MM.1S (cell line): ENCODE measurements at regions not wholly inside any gene's neighbourhood (a gene's known extent, or its start where the extent isn't known, plus 50 kb on each side); places are given as distances from the start of the nearest gene placed in this dataset.

ENCODE experiments used
- DNase-seq: peaks from one replicate; pipeline ENCODE4 v3.0.0-alpha.2; 2015
- H2AFZ ChIP-seq: fragments of 300-600 bp; sonication (generic); 2 replicates; pipeline ENCODE4 v1.6.0; 2016; ENCODE audit warnings: antibody characterized with exemption, low read length
- H3F3A ChIP-seq: fragments of 300-600 bp; sonication (generic); 2 replicates; pipeline ENCODE4 v1.6.1; 2016; ENCODE audit warnings: mild to moderate bottlenecking, antibody characterized with exemption, low read length, moderate library complexity, mixed read lengths; ENCODE audit not compliant: insufficient read depth
- H3K27ac ChIP-seq: fragments of 300-600 bp; sonication (generic); 2 replicates; pipeline ENCODE4 v1.5.1; 2016; ENCODE audit warnings: mild to moderate bottlenecking, low read length
- H3K27me3 ChIP-seq: fragments of 300-600 bp; sonication (generic); replicated peaks from 2 replicates; pipeline ENCODE4 v1.6.0; 2016; ENCODE audit warnings: low read length; ENCODE audit not compliant: insufficient read depth
- H3K36me3 ChIP-seq: fragments of 300-600 bp; sonication (generic); replicated peaks from 2 replicates; pipeline ENCODE4 v1.6.1; 2016; ENCODE audit warnings: mild to moderate bottlenecking, low read length, mixed read lengths; ENCODE audit not compliant: insufficient read depth
- H3K4me1 ChIP-seq: fragments of 300-600 bp; sonication (generic); 2 replicates; pipeline ENCODE4 v1.6.1; 2016; ENCODE audit warnings: low read length, mixed read lengths
- H3K4me2 ChIP-seq: fragments of 300-600 bp; sonication (generic); 2 replicates; pipeline ENCODE4 v1.6.0; 2016; ENCODE audit warnings: low read depth, low read length
- H3K4me3 ChIP-seq: fragments of 300-600 bp; sonication (generic); 2 replicates; pipeline ENCODE4 v1.5.1; 2016; ENCODE audit warnings: low read length, mixed read lengths
- H3K79me2 ChIP-seq: fragments of 300-600 bp; sonication (generic); 2 replicates; pipeline ENCODE4 v1.6.1; 2016; ENCODE audit warnings: mixed run types, low read length, mixed read lengths
- H3K9ac ChIP-seq: fragments of 300-600 bp; sonication (generic); 2 replicates; pipeline ENCODE4 v1.6.1; 2016; ENCODE audit warnings: low read length, mixed read lengths
- H3K9me2 ChIP-seq: fragments of 300-600 bp; sonication (generic); replicated peaks from 2 replicates; pipeline ENCODE4 v1.6.1; 2016; ENCODE audit warnings: mild to moderate bottlenecking, low read length, mixed read lengths; ENCODE audit not compliant: insufficient read depth
- H3K9me3 ChIP-seq: fragments of 300-600 bp; sonication (generic); replicated peaks from 2 replicates; pipeline ENCODE4 v1.6.1; 2016; ENCODE audit warnings: mild to moderate bottlenecking, low read length, mixed read lengths; ENCODE audit not compliant: insufficient read depth
- H4K20me1 ChIP-seq: fragments of 300-600 bp; sonication (generic); 2 replicates; pipeline ENCODE4 v1.6.1; 2016; ENCODE audit warnings: mild to moderate bottlenecking, low read length, moderate library complexity, mixed read lengths; ENCODE audit not compliant: insufficient read depth
- CTCF ChIP-seq: fragments of 300-600 bp; sonication (generic); IDR thresholded peaks from 2 replicates; pipeline ENCODE4 v1.5.1; 2016; ENCODE audit warnings: antibody characterized with exemption, low read length, mixed read lengths
- EZH2 ChIP-seq: fragments of 300-600 bp; sonication (generic); optimal IDR thresholded peaks from 2 replicates; pipeline ENCODE3; 2017; ENCODE audit warnings: low read depth, mild to moderate bottlenecking, antibody characterized with exemption, low read length, mixed read lengths
- EZH2phosphoT487 ChIP-seq: fragments of 300-600 bp; sonication (generic); IDR thresholded peaks from 2 replicates; pipeline ENCODE4 v1.6.1; 2018; ENCODE audit warnings: antibody characterized with exemption, low read length

GRCh38 chr7:46022397-46022796 lies 101.3 kb upstream of the IGFBP3 start:
- H3F3A ChIP-seq: 0 out of 2 replicates have a peak, but pooled peaks cover 5% of the 10 kb centered on the region
- no peaks in the 10 kb centered on the region for H3K79me2 ChIP-seq
- no peaks in the 10 kb centered on the region for H3K36me3 ChIP-seq
- H3K4me2 ChIP-seq: no peak overlapping the region
- no peak overlapping the region for H2AFZ ChIP-seq
- H3K4me3 ChIP-seq: no peak overlapping the region
- H3K4me1 ChIP-seq: peaks cover 20% of the 10 kb centered on the region
- no peaks in the 10 kb centered on the region for H3K9me3 ChIP-seq
- H3K27me3 ChIP-seq: no peaks in the 10 kb centered on the region
- no peak for DNase-seq
- no peaks in the 10 kb centered on the region for H3K9me2 ChIP-seq
- no peak for TF ChIP-seq CTCF
- no peak for TF ChIP-seq EZH2
- TF ChIP-seq EZH2phosphoT487: no peak
- H3K27ac ChIP-seq: no peak overlapping the region
- H3K9ac ChIP-seq: no peak overlapping the region
- no peaks in the 10 kb centered on the region for H4K20me1 ChIP-seq

GRCh38 chr7:46015107-46015868 lies 94.2 kb upstream of the IGFBP3 start:
- Histone ChIP-seq H3K4me1 (peaks cover 5% of the 10 kb centered on the region; the same call in 1 of the 2 replicates), H3K9ac (no peak overlapping the region), H3K79me2 (no peaks in the 10 kb centered on the region), H3K9me2 (no peaks in the 10 kb centered on the region), H3K27ac (no peak overlapping the region), H3K27me3 (no peaks in the 10 kb centered on the region), H3K36me3 (no peaks in the 10 kb centered on the region), H3K4me3 (no peak overlapping the region), H3K4me2 (peak overlapping the region; percentile 32; the same call in 1 of the 2 replicates), H3K9me3 (no peaks in the 10 kb centered on the region), H2AFZ (no peak overlapping the region), H3F3A (no peaks in the 10 kb centered on the region), H4K20me1 (no peaks in the 10 kb centered on the region)
- peak; percentile 61 for DNase-seq
- TF ChIP-seq EZH2phosphoT487 (no peak), CTCF (no peak), EZH2 (no peak)

GRCh38 chr7:46011501-46011900 lies 90.4 kb upstream of the IGFBP3 start:
- no peaks in the 10 kb centered on the region for H4K20me1 ChIP-seq
- H3K9me2 ChIP-seq: no peaks in the 10 kb centered on the region
- no peak overlapping the region for H3K4me2 ChIP-seq
- H3F3A ChIP-seq: peaks cover 1% of the 10 kb centered on the region; the same call in 1 of the 2 replicates
- no peak for TF ChIP-seq EZH2phosphoT487
- TF ChIP-seq EZH2: no peak
- no peak for TF ChIP-seq CTCF
- no peaks in the 10 kb centered on the region for H3K27me3 ChIP-seq
- DNase-seq: no peak
- H2AFZ ChIP-seq: no peak overlapping the region
- no peak overlapping the region for H3K27ac ChIP-seq
- H3K4me3 ChIP-seq: no peak overlapping the region
- no peaks in the 10 kb centered on the region for H3K36me3 ChIP-seq
- H3K4me1 ChIP-seq: peaks cover 17% of the 10 kb centered on the region
- H3K9ac ChIP-seq: no peak overlapping the region
- H3K79me2 ChIP-seq: no peaks in the 10 kb centered on the region
- H3K9me3 ChIP-seq: no peaks in the 10 kb centered on the region
